Heart right ventricle (tissue), 16 donors: ENCODE measurements at regions not wholly inside any gene's neighbourhood (a gene's known extent, or its start where the extent isn't known, plus 50 kb on each side); places are given as distances from the start of the nearest gene placed in this dataset.

ENCODE experiments used
- ATAC-seq, 8 donors: fragments of 200-7000 bp; cut with Tn5 transposase; one replicate each; pipeline ENCODE4 v1.9.1; 2020; ENCODE audit warnings: mild to moderate bottlenecking in 8 of 8, moderate library complexity in 8 of 8, moderate number of reproducible peaks in 1 of 8
- DNase-seq, 2 donors: peaks; one replicate each; pipeline ENCODE4 v3.0.0-alpha.2; 2020
- H3K27ac ChIP-seq, 10 donors: fragments of 200-600 bp; sonication (generic) in 2 of 10; one replicate each; pipeline versions ENCODE4 v1.5.0 to v1.8.0; 2020 to 2022; ENCODE audit warnings: mild to moderate bottlenecking in 3 of 10
- H3K27me3 ChIP-seq, 7 donors: fragments of 200-600 bp; one replicate each; pipeline ENCODE4 v1.8.0; 2021 to 2022; ENCODE audit warnings: mild to moderate bottlenecking in 2 of 7
- H3K36me3 ChIP-seq, 9 donors: fragments of 200-600 bp; sonication (generic) in 1 of 9; one replicate each; pipeline versions ENCODE4 v1.5.0 to v1.8.0; 2020 to 2022; ENCODE audit warnings: mild to moderate bottlenecking in 2 of 9
- H3K4me1 ChIP-seq, 9 donors: fragments of 200-600 bp; sonication (generic) in 1 of 9; one replicate each; pipeline versions ENCODE4 v1.5.0 to v1.8.0; 2020 to 2022; ENCODE audit warnings: mild to moderate bottlenecking in 4 of 9
- H3K4me3 ChIP-seq, 10 donors: fragments of 200-600 bp; sonication (generic) in 2 of 10; one replicate each; pipeline versions ENCODE4 v1.5.0 to v1.8.0; 2020 to 2022; ENCODE audit warnings: mild to moderate bottlenecking in 7 of 10, moderate library complexity in 2 of 10
- H3K9me3 ChIP-seq, 11 donors: fragments of 200-600 bp in 10 of 11; sonication (generic) in 2 of 11; one replicate each; pipeline versions ENCODE4 v1.5.0 to v1.8.0; 2013 to 2022; ENCODE audit warnings: mild to moderate bottlenecking in 2 of 11, control low read depth in 1 of 11, moderate library complexity in 1 of 11
- WGBS, 2 donors: extraction: QIAGEN DNeasy Blood & Tissue Kit; methylation state at CpG; one replicate each; pipeline ENCODE4 v1.1.7; 2013; ENCODE audit warnings: inconsistent platforms in 1 of 2; 5-methylcytosine and 5-hydroxymethylcytosine counted together
- intact Hi-C, 10 donors: fragments of 100-400 bp; cut with DNase I; formaldehyde crosslinking; loops; one replicate each; pipeline versions ENCODE4 v1.11.1 to v1.14.2; 2022
- TF ChIP-seq, protein P1 (sequence below), 9 donors: fragments of 200-600 bp; sonication (generic) in 2 of 9; IDR thresholded peaks; one replicate each; pipeline versions ENCODE4 v1.5.0 to v1.8.0; 2021 to 2022; ENCODE audit warnings: antibody characterized with exemption in 9 of 9, mild to moderate bottlenecking in 5 of 9, moderate library complexity in 1 of 9
- donor health status: Arrhythmogenic right ventricular cardiomyopathy.
- donor health status: ischemic (EF 13 %, LVEDD 7.1; RV severe dilation, severe dysfunction).
- donor health status: healthy with polysubstance abuse.
- donor health status: DM: no; HTN: yes; CAD: no.
- donor health status: DM: no; HTN: no; CAD: no.
- donor health status: ischemic (EF 25% LVEDD 6.9; RV normal size, moderate dysfunction).
- donor health status: ischemic (EF 25% LVEDD 5.7; RV mildly dilated, moderate dysfunction).
- donor health status: healthy.
- donor health status: DM: yes; HTN: yes; CAD: no.
- donor health status: Ischemic cardiomyopathy.
- donor health status: ischemic (EF 35%, LVEDD 5.7; RV mildly dilated, moderate dysfunction).
- donor health status: nonischemic (EF 11% LVEDD 7.7; RV severe dilation, severe dysfunction).
- donor health status: DM: yes; HTN: yes; CAD: no.
- donor health status: PGD.
- donor health status: ischemic (EF 29% LVEDD 5.4; RV normal size, mild dysfunction).
- donor health status: nonischemic (EF 23%, LVEDD 6.1; RV moderate dilation, normal function).

DNA sequence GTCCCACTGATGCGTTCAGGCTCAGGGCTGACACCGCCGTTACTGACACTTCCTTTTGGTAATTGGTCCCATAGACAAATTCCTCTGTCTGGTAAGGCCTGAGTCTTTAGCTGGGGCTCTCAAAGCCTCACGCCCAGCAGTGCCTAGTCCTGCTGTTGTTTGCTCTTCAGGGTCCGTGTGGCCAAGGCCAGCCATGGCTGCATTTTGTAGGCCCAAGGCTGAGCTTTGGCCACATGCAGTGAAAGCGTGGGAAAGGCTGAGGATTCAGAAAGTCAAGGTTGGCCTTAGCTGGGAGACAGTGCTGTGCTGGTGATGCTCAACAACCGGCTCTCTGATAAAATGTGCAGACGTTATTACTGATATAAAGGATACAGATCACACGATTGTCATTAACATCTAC lies 63.5 kb upstream of the C1orf174 start:
- WGBS, 2 donors, result 79% methylated on average over 9 of the region's 9 CpGs
- ATAC-seq (no peak), DNase-seq (no peak)
- intact Hi-C loops, result no loop called here
- Histone ChIP-seq H3K9me3 (peaks cover 0 to 3% (median 0%) of the 10 kb centered on the region in 11 donors), H3K36me3 (no peaks in the 10 kb centered on the region), H3K4me3 (no peak overlapping the region), H3K27ac (no peak overlapping the region), H3K4me1 (no peaks in the 10 kb centered on the region), H3K27me3 (peaks cover 0 to 13% (median 9%) of the 10 kb centered on the region in 7 donors)
- TF ChIP-seq, protein P1, sequence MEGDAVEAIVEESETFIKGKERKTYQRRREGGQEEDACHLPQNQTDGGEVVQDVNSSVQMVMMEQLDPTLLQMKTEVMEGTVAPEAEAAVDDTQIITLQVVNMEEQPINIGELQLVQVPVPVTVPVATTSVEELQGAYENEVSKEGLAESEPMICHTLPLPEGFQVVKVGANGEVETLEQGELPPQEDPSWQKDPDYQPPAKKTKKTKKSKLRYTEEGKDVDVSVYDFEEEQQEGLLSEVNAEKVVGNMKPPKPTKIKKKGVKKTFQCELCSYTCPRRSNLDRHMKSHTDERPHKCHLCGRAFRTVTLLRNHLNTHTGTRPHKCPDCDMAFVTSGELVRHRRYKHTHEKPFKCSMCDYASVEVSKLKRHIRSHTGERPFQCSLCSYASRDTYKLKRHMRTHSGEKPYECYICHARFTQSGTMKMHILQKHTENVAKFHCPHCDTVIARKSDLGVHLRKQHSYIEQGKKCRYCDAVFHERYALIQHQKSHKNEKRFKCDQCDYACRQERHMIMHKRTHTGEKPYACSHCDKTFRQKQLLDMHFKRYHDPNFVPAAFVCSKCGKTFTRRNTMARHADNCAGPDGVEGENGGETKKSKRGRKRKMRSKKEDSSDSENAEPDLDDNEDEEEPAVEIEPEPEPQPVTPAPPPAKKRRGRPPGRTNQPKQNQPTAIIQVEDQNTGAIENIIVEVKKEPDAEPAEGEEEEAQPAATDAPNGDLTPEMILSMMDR (IDR thresholded peaks at IDR 0.05), result no peak

DNA sequence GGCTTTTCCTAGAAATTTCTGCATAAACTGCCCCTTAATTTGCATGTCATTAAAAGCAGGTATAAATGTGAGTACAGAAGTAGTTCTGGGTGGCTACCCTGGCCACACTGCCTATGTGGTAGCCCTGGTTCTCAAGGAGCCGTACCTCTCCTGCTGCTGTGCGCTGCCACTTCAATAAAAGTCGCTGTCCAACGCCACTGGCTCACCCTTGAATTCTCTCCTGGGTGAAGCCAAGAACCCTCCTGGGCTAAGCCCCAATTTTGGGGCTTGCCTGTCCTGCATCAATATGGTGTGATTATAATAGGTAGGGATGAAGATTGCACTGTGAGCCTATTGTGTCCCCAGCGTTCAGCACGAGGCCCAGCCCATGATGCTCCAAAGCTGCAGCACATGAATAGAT lies 65.6 kb upstream of the C1orf174 start:
- Histone ChIP-seq H3K4me1 (no peaks in the 10 kb centered on the region), H3K27me3 (peaks cover 0 to 24% (median 11%) of the 10 kb centered on the region in 7 donors), H3K9me3 (peaks cover 0 to 14% (median 0%) of the 10 kb centered on the region in 11 donors), H3K4me3 (no peak overlapping the region), H3K36me3 (no peaks in the 10 kb centered on the region), H3K27ac (no peak overlapping the region)
- DNase-seq, result no peak
- WGBS, 2 donors, result 90 to 92% methylated on average over 6 of the region's 6 CpGs
- intact Hi-C loops, result no loop called here
- TF ChIP-seq, protein P1 (IDR thresholded peaks at IDR 0.05), result no peak
- no peak for ATAC-seq

DNA sequence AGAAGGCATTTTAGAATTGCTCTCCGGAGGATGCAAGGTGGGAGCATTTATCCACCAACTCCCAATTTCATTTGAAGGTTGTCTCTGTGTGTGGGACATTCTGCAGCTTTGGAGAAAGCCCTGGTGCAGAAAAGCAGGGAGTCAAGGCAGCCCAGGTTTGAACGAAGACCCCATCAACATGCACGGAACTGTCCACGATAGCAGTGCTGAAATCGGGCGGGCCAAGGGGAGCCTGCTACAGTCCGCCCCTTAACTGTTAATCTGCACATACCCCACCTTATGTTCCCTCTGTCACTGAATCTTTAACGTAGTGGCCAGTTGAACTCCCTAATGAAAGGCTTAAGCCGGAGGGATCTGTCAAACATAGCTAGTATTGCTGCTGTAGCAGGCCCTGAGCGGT lies 68.8 kb upstream of the C1orf174 start:
- peaks cover 0 to 38% (median 28%) of the 10 kb centered on the region in 7 donors for H3K27me3 ChIP-seq
- TF ChIP-seq, protein P1 (IDR thresholded peaks at IDR 0.05), result no peak
- no peaks in the 10 kb centered on the region for H3K36me3 ChIP-seq
- DNase-seq (no peak), ATAC-seq (no peak)
- H3K4me3 ChIP-seq, result no peak overlapping the region
- intact Hi-C loops, result no loop called here
- no peak overlapping the region for H3K27ac ChIP-seq
- peaks cover 0 to 14% (median 0%) of the 10 kb centered on the region in 11 donors for H3K9me3 ChIP-seq
- WGBS, 2 donors, result 44 to 45% methylated on average over 10 of the region's 10 CpGs
- H3K4me1 ChIP-seq, result no peaks in the 10 kb centered on the region

- no peaks in the 10 kb centered on the region for H3K36me3 ChIP-seq
- H3K4me3 ChIP-seq, result no peak overlapping the region
- peaks cover 0 to 14% (median 0%) of the 10 kb centered on the region in 11 donors for H3K9me3 ChIP-seq
- no peak overlapping the region for H3K27ac ChIP-seq
- intact Hi-C loops, result no loop called here
- DNase-seq, result no peak
- WGBS, 2 donors, result 74 to 78% methylated on average over 5 of the region's 5 CpGs
- TF ChIP-seq, protein P1 (IDR thresholded peaks at IDR 0.05), result no peak
- H3K4me1 ChIP-seq, result no peaks in the 10 kb centered on the region
- ATAC-seq, result no peak
- peaks cover 0 to 45% (median 27%) of the 10 kb centered on the region in 7 donors for H3K27me3 ChIP-seq
Observed at GRCh38 chr1:3971981-3972380, 71.9 kb upstream of the C1orf174 start.
